Aorta (tissue), 5 donors: ENCODE measurements at regions not wholly inside any gene's neighbourhood (a gene's known extent, or its start where the extent isn't known, plus 50 kb on each side); places are given as distances from the start of the nearest gene placed in this dataset.
A peak's percentile ranks its signal among the peaks of the same experiment; 100 is the strongest.
"Not testable (repeated sequence)": the region's sequence is repeated elsewhere in the genome, so short reads cannot be mapped to it uniquely, and the experiment has no call there.

Experiments used
- ATAC-seq: fragments of 200-7000 bp; cut with Tn5 transposase; one replicate; pipeline ENCODE4 v1.9.1; 2022; ENCODE audit warnings: moderate library complexity; ENCODE audit not compliant: low FRiP score
- DNase-seq, 2 donors: peaks; one replicate each; pipeline ENCODE4 v3.0.0-alpha.2; 2020
- H3K27ac ChIP-seq, 2 donors: one replicate each; pipeline ENCODE4 v1.5.1; 2013; ENCODE audit warnings: low read length in 2 of 2, mild to moderate bottlenecking in 2 of 2, moderate library complexity in 2 of 2, control low read depth in 1 of 2, inconsistent platforms in 1 of 2, low read depth in 1 of 2
- H3K27me3 ChIP-seq, 2 donors: one replicate each; pipeline ENCODE4 v1.6.1; 2013; ENCODE audit warnings: control low read depth in 1 of 2, low read length in 1 of 2, mild to moderate bottlenecking in 1 of 2, moderate library complexity in 1 of 2; ENCODE audit not compliant: insufficient read depth in 2 of 2, control insufficient read depth in 1 of 2
- H3K36me3 ChIP-seq, 2 donors: one replicate each; pipeline ENCODE4 v1.6.1; 2013; ENCODE audit warnings: control low read depth in 1 of 2, low read length in 1 of 2, mild to moderate bottlenecking in 1 of 2; ENCODE audit not compliant: insufficient read depth in 2 of 2, control insufficient read depth in 1 of 2
- H3K4me1 ChIP-seq, 2 donors: one replicate each; pipeline ENCODE4 v1.6.1; 2013; ENCODE audit warnings: low read length in 2 of 2, control low read depth in 1 of 2, mild to moderate bottlenecking in 1 of 2, moderate library complexity in 1 of 2; ENCODE audit not compliant: insufficient read depth in 2 of 2, control insufficient read depth in 1 of 2
- H3K4me3 ChIP-seq, 2 donors: one replicate each; pipeline ENCODE4 v1.5.1; 2013; ENCODE audit warnings: low read length in 2 of 2, control low read depth in 1 of 2, mild to moderate bottlenecking in 1 of 2
- H3K9me3 ChIP-seq: one replicate; pipeline ENCODE4 v1.6.1; 2013; ENCODE audit warnings: mild to moderate bottlenecking, low read length; ENCODE audit not compliant: control insufficient read depth
- WGBS, 2 donors: extraction: QIAGEN DNeasy Blood & Tissue Kit; methylation state at CpG; one replicate each; pipeline ENCODE4 v1.1.7; 2013; 5-methylcytosine and 5-hydroxymethylcytosine counted together
- intact Hi-C, 2 donors: fragments of 100-400 bp; cut with DNase I; formaldehyde crosslinking; loops; one replicate each; pipeline versions ENCODE4 v1.14.2 to v1.15.0; 2022
- donor health status: healthy with polysubstance abuse.
- donor health status: Bipolar disorder and iron deficiency.
- donor health status: DM: no; HTN: no; CAD: no.
- donor health status: DM: no; HTN: no; CAD: no.
- donor health status: DM: yes; HTN: yes; CAD: no.

- WGBS, 2 donors, result 5 to 6% methylated on average over 6 of the region's 6 CpGs
These were observed 355.1 kb downstream of the HS3ST1 start for GRCh38 chr4:11073621-11074051.

GRCh38 chr4:11072999-11073398 lies 355.7 kb downstream of the HS3ST1 start:
- DNase-seq (no peak), ATAC-seq (no peak)
- intact Hi-C loops, result no loop called here
- Histone ChIP-seq H3K9me3 (no peaks in the 10 kb centered on the region), H3K27me3 (no peaks in the 10 kb centered on the region), H3K4me1 (peaks cover 0 to 3% of the 10 kb centered on the region in 2 donors), H3K27ac (no peak overlapping the region), H3K36me3 (no peaks in the 10 kb centered on the region), H3K4me3 (no peak overlapping the region)
- WGBS, 2 donors, result 54 to 62% methylated on average over 8 of the region's 8 CpGs

More at GRCh38 chr4:11073621-11074051, 355.1 kb downstream of the HS3ST1 start:
- Histone ChIP-seq H3K36me3 (no peaks in the 10 kb centered on the region), H3K27ac (peak overlapping the region; percentile 79 to 80), H3K27me3 (no peaks in the 10 kb centered on the region), H3K4me3 (no peak overlapping the region), H3K9me3 (no peaks in the 10 kb centered on the region), H3K4me1 (peaks cover 0 to 3% of the 10 kb centered on the region in 2 donors)
- DNase-seq (peak; percentile 80 to 83), ATAC-seq (peak; percentile 92)
- intact Hi-C loops, result no loop called here

GRCh38 chr4:11072463-11072862 lies 356.2 kb downstream of the HS3ST1 start:
- peaks cover 0 to 3% of the 10 kb centered on the region in 2 donors for H3K4me1 ChIP-seq
- DNase-seq, result no peak
- no peak overlapping the region for H3K27ac ChIP-seq
- no peaks in the 10 kb centered on the region for H3K9me3 ChIP-seq
- intact Hi-C loops, result no loop called here
- no peaks in the 10 kb centered on the region for H3K27me3 ChIP-seq
- ATAC-seq, result no peak
- no peaks in the 10 kb centered on the region for H3K36me3 ChIP-seq
- WGBS, 2 donors, result 96 to 97% methylated on average over 5 of the region's 5 CpGs
- no peak overlapping the region for H3K4me3 ChIP-seq

GRCh38 chr4:11070813-11071212 lies 357.9 kb downstream of the HS3ST1 start:
- H3K36me3 ChIP-seq, result no peaks in the 10 kb centered on the region
- no peaks in the 10 kb centered on the region for H3K9me3 ChIP-seq
- ATAC-seq, result no peak
- no peak overlapping the region for H3K4me3 ChIP-seq
- intact Hi-C loops, result no loop called here
- no peaks in the 10 kb centered on the region for H3K27me3 ChIP-seq
- 72 to 77% methylated on average over 4 of the region's 4 CpGs for WGBS, 2 donors
- peaks cover 0 to 3% of the 10 kb centered on the region in 2 donors for H3K4me1 ChIP-seq
- H3K27ac ChIP-seq, result no peak overlapping the region
- DNase-seq, result no peak

GRCh38 chr4:11069581-11070211 lies 359.0 kb downstream of the HS3ST1 start:
- intact Hi-C loops, result no loop called here
- Histone ChIP-seq H3K36me3 (no peaks in the 10 kb centered on the region), H3K4me3 (no peak overlapping the region), H3K4me1 (peaks cover 0 to 3% of the 10 kb centered on the region in 2 donors), H3K27ac (no peak overlapping the region), H3K9me3 (no peaks in the 10 kb centered on the region), H3K27me3 (no peaks in the 10 kb centered on the region)
- DNase-seq (no peak), ATAC-seq (no peak)
- 37 to 44% methylated on average over 2 of the region's 2 CpGs for WGBS, 2 donors

- Histone ChIP-seq H3K9me3 (no peaks in the 10 kb centered on the region), H3K4me1 (peaks cover 0 to 3% of the 10 kb centered on the region in 2 donors), H3K27me3 (no peaks in the 10 kb centered on the region), H3K36me3 (no peaks in the 10 kb centered on the region), H3K27ac (no peak overlapping the region), H3K4me3 (no peak overlapping the region)
- intact Hi-C loops, result no loop called here
- whole genome bisulfite sequencing, 2 donors, result 14 to 20% methylated on average over 3 of the region's 3 CpGs
- no peak for DNase-seq
- no peak for ATAC-seq
These were observed 359.6 kb downstream of the HS3ST1 start for GRCh38 chr4:11069083-11069482.

GRCh38 chr4:11066584-11066983 lies 362.1 kb downstream of the HS3ST1 start:
- H3K36me3 ChIP-seq, H3K4me1 ChIP-seq, DNase-seq, intact Hi-C loops, H3K4me3 ChIP-seq, H3K9me3 ChIP-seq, ATAC-seq, H3K27ac ChIP-seq, H3K27me3 ChIP-seq: not testable (repeated sequence)
- 93 to 98% methylated on average over 22 of the region's 22 CpGs for WGBS, 2 donors

- intact Hi-C loops, DNase-seq, ATAC-seq, H3K36me3 ChIP-seq, H3K27ac ChIP-seq, H3K9me3 ChIP-seq, H3K4me3 ChIP-seq, H3K4me1 ChIP-seq, H3K27me3 ChIP-seq: not testable (repeated sequence)
- WGBS, 2 donors, result 86 to 89% methylated on average over 3 of the region's 3 CpGs
These were observed 368.1 kb downstream of the HS3ST1 start for GRCh38 chr4:11060637-11061036.

GRCh38 chr4:11054937-11055336 lies 370.4 kb upstream of the CLNK start:
- ATAC-seq, H3K4me3 ChIP-seq, H3K27me3 ChIP-seq, DNase-seq, H3K27ac ChIP-seq, H3K9me3 ChIP-seq, H3K36me3 ChIP-seq, intact Hi-C loops, H3K4me1 ChIP-seq: not testable (repeated sequence)
- WGBS, 2 donors, result 98 to 99% methylated on average over 7 of the region's 7 CpGs
